COLO668 (cell line): ENCODE measurements at regions not wholly inside any gene's neighbourhood (a gene's known extent, or its start where the extent isn't known, plus 50 kb on each side); places are given as distances from the start of the nearest gene placed in this dataset.

ENCODE experiments used
- DNase-seq: peaks from one replicate; lab custom pipeline; 2025; ENCODE audit not compliant: unreplicated experiment; lab: John Stamatoyannopoulos, UW

DNA sequence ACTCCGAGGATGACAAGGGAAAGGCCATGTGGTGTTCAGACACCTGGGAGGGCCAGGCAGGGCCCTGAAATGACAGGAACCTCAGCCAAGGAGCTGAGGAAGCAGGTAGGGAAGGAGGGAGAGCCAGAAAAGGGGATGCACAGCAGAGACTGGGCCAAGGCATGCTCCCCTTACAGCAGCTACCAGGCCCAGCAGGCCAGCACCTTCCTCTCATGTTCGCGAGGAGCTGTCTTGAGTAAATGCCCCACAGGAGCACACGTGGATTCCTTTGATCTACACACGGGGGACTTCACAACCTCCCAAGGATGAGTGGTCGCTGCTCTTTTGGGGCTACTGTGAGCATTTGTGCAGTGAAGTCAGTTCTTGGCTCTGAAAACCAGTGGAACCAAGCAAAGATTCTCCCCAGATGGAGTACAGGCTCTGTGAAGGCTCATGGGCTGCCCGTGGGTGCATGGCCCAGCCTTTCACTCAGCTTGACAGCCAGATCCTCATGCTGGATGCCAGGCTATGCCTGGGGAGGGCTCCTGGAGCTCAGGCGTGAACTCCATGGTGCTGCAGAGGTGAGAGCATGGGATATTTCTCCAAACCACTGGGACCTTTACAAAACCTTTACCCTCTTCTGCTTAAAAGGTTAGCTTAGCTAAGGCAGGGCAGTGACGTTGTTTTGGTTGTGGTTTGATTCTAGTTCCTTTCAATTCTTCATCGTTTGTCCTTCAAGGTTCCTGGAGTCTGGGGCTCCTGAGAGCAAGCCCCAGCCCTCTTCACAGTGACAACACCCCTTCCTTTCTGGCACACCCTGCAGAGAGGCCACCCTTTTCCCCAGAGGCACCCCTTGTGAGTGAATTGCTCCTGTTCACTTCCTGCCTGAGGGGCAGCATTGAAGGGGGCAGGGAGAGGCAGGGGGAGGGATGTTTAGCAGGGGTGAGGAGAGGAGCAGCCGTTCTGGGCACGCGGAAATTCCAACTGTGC is 74.2 kb upstream of the ZPBP start:
- DNase-seq: no peak

DNA sequence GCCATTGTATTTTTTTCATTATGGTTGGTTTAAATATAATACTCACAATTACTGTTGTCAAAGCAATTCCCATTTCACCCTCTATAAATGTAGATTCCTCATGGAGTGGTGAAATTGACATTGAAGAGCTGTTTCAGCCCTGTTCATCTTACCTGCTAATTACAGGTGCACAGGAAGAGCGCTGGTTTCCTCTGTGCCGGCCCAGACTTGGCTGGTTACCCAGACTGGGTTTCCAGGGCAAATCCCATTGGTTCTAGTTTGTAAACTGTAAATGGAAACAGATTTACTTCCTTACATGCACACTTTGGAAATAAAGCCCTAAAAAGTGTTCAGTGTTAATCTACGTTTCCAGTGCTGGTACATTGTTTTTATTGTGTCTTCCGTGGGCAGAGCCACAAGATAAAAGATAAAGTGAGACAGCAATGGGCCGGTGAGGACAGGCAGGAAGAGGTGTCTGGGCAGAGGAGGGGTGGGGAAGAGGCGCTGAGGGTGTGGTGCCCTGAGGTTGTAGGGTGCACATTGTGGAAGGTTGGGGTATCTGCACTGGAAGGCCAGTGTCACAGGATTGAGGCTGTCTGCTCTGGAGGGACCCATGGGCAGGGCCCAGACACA is 71.6 kb upstream of the ZPBP start:
- no peak for DNase-seq

- no peak for DNase-seq
Measured at GRCh38 chr7:50160206-50160605, 67.2 kb upstream of the ZPBP start.

DNA sequence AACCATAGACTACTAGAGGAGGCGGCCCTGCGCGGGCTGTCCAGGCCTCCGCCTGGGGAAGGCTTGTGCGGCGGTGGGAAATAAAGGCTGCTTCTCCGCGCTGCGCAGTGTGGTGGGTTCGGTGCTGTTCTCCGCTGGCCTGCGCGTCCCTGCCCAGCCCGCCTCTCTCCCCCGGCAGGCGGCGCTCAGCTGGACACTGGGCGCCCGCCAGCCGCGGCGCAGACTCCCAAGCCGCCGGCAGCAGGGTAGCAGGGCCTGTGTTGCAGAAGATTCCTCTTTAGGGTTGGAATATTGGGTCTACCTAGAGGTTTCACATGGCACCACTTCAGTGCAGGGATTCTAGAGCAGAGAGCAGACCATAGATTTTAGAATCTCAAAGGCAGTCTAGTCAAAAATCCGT is 66.1 kb upstream of the ZPBP start:
- no peak for DNase-seq

DNA sequence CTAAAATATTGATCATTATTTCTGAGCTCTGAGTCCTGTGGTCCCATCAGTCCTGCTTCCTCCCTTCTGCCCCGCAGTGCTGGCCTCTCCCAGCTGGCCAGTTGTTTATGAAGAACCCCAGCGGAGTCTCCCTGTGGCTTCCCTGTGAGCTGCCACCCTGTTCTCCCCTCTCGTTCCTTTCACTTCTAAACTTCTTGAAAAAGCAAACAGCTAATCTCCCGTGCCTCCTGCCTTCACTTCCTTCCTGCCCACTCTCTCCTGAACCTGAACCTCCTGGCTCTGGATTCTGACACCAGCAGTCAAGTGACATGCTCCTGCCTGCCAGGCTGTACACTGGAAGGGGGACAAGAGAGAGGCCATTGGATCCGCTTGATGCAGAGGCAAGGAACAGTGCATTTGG is 63.7 kb upstream of the ZPBP start:
- no peak for DNase-seq

- DNase-seq: no peak
Measured at GRCh38 chr7:50156163-50156562, 63.1 kb upstream of the ZPBP start.

DNA sequence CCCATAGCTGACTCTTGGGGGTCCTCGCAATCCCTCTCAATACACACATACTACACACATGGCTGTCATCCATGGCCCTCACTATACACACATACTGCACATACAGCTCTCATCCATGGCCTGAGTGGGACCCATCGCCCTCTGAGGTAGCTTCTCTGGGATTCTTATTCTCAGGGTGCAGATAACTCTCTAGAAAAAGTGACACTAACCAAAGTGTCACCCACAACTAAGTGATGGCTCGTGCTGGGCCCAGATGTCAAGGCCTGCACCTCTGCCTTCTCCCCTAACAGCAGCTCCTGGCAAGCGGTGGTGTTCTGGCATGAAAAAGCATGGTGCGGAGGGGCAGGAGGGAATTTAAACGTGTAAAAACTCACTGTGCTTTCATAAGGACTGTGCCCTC is 62.7 kb upstream of the ZPBP start:
- no peak for DNase-seq

DNA sequence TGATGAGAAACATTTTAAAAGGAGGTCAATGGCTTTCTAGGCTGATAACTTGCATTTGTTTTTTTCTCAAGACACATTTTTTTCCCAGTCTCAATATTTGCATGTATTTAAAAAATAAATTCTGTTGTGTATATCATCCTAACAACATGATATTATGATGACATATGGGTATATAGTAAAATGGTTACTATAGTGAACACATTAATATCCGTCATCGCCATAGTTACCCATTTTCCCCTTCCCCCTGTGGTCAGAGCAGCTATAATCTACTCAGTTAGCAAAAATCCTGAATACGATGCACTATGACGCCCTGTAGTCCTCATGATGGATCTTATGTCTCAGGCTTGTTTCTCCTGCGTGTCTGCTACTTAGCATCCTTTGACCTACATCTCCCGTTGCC is 60.9 kb upstream of the ZPBP start:
- DNase-seq: no peak

- DNase-seq: no peak
Measured at GRCh38 chr7:50153148-50153547, 60.1 kb upstream of the ZPBP start.

DNA sequence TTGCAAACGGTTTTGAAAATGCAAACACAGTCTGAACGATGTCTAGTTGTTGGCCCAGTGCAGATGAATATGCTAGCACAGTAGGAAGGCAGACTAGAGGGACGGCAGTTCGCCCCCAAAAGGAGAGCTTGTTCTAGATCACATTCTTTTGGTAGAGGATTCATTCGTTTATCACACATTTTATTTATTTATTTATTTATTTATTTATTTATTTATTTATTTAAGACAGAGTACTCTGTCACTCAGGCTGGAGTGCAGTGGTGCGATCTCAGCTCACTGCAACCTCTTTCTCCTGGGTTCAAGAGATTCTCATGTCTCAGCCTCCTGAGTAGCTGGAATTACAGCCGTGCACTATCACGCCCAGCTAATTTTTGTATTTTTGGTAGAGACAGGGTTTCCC is 59.4 kb upstream of the ZPBP start:
- DNase-seq: no peak

GRCh38 chr7:50151661-50152060 is 58.6 kb upstream of the ZPBP start:
- DNase-seq: no peak

GRCh38 chr7:50151001-50151400 is 58.0 kb upstream of the ZPBP start:
- no peak for DNase-seq

DNA sequence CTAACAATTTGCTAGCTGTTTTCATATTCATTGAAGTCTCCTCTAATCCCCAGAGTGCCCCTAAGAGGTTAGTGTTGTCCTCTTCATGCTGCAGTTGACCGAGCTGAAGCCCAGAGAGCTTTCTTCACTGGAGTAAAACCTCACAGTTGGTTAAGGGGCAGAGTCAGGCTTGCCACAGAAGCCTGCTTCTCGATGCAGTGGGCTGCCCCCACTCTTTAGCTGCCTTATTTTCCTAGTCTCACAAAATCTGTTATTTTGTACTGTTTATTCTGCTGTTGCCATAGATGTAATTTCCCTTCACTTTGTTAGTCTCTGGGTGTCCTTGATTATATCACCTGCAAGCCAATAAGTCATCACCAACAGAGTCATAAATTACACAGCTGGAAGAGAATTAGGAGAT is 56.3 kb upstream of the ZPBP start:
- no peak for DNase-seq

DNA sequence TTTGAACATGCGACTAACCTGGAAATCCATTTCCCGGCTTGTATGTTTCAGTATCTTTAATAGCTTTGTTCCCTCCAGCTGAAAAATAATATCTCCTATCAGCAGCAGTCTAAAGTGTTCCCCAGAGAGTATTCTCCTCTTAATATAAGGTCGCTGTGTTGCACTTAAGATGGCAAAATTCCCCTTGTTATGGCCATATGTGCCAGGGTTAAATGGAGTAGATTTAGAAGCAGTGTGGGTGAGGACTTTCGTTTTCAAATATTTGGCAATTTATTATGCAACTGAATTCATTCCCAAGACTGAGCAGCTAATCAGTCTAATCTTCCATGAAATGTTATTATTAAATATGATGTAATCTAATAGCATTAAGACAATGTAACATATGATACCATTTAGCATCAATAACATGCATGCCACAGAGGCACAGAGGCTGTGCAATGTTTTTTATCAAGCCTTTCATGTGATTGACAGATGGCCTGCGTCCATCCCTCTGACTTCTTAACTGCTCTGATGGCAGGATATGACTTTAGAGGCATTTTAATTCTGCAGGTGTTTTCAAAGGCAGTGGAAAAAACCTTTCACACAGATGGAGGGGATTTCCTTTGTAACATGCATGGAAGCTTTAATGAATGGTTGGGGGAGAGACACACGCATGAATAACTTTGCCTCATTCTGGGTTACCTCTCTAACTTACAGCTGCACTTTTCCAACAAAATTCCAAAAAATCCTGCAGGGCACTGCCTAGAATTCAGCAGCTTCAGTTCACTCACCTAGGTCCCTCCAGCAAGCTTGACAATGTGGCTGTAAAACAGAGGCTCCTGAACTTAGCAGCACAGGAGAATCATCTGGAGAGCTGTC is 55.1 kb upstream of the ZPBP start:
- no peak for DNase-seq

DNA sequence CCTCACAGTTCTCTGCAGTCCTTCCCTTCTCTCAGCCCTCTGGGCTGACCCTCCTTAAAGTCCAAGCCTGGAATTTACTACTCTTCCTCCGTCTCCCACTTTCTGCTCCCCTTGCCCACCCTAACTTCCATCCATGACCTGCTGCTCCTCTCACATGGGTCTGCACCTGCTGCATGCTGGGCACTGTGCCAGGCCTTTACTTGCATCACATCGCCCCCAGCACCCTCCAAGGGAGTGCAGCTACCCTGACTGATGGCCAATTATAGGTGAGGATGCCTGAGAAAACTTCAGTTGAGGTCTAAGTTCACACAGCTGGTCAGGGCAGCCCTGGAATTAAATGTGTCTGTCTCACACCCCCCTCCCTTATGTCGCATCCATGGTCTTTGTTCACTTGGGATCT is 53.6 kb upstream of the ZPBP start:
- DNase-seq: peak; percentile 65

DNA sequence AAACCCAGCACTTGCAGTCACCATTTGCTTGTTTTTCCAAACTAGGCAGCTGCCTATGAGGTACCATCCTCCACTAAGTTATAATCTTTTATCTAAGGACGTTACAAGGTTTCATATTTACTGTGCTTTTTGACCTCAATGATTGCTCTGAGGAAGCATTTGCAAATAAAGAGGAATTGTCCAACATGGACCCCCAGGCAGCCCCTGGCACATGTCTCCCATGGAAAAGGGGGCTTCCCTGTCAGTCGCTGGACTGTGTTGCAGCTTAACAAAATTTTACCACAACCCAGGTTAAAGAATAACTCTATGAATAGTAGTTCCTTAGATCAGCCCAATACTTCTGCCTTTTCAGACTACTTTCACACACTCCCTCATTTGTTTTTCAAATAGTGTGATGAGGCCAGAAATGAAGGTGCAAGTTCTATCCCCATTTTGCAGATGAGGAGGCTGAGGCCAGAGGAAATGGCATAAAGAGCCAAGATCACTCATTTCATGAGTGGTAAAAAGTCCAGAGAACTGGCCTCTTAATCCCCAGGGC is 52.8 kb upstream of the ZPBP start:
- no peak for DNase-seq

DNA sequence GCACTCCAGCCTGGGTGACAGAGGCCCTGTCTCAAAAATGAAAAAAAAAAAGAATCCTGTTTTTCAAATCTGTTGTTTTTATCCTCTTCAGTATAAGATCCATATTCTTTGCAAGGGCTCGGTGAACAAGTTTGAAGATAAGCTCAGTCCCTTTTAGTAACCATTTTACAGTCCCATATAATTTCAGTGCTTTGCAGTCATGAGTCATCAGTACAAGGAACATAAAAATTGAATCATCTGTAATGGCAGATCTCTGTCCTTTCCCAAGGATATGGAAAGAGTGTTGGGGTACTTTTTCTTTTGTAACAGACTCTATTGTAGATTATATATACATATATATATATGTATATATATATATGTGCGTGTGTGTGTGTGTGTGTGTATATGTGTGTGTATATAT is 52.2 kb upstream of the ZPBP start:
- no peak for DNase-seq
